Activated CD4-positive, alpha-beta T cell treated with anti-CD3 and anti-CD28 coated beads for 48 hours (primary cell): ENCODE measurements at regions not wholly inside any gene's neighbourhood (a gene's known extent, or its start where the extent isn't known, plus 50 kb on each side); places are given as distances from the start of the nearest gene placed in this dataset.
"Not testable (repeated sequence)": the region's sequence is repeated elsewhere in the genome, so short reads cannot be mapped to it uniquely, and the experiment has no call there.

Source experiments
- DNase-seq: peaks from one replicate; pipeline ENCODE4 v3.0.0-alpha.2; 2020

- DNase-seq = no peak
Measured at GRCh38 chr13:80070024-80070703, 270.8 kb downstream of the SPRY2 start.

- DNase-seq = no peak
Measured at GRCh38 chr13:80069374-80069773, 271.6 kb downstream of the SPRY2 start.

- DNase-seq = no peak
Measured at GRCh38 chr13:80065996-80066395, 274.9 kb downstream of the SPRY2 start.

- not testable (repeated sequence) for DNase-seq
Measured at GRCh38 chr13:80062416-80062815, 278.5 kb downstream of the SPRY2 start.

GRCh38 chr13:80059789-80060188 is 281.1 kb downstream of the SPRY2 start:
- DNase-seq = no peak

- no peak for DNase-seq
Measured at GRCh38 chr13:80058626-80059025, 282.3 kb downstream of the SPRY2 start.

- DNase-seq = no peak
Measured at GRCh38 chr13:80055847-80056246, 285.1 kb downstream of the SPRY2 start.

- no peak for DNase-seq
Measured at GRCh38 chr13:80054806-80055205, 286.1 kb downstream of the SPRY2 start.

- no peak for DNase-seq
Measured at GRCh38 chr13:80052286-80052685, 288.6 kb downstream of the SPRY2 start.

- DNase-seq = no peak
Measured at GRCh38 chr13:80050252-80050651, 290.7 kb downstream of the SPRY2 start.

GRCh38 chr13:80048802-80049201 is 292.1 kb downstream of the SPRY2 start:
- peak; percentile 78 for DNase-seq

- DNase-seq = no peak
Measured at GRCh38 chr13:80048030-80048429, 292.9 kb downstream of the SPRY2 start.

- DNase-seq = no peak
Measured at GRCh38 chr13:80047406-80047805, 293.5 kb downstream of the SPRY2 start.

GRCh38 chr13:80040981-80041317 is 300.0 kb downstream of the SPRY2 start:
- no peak for DNase-seq

- DNase-seq = no peak
Measured at GRCh38 chr13:80040196-80040980, 300.5 kb downstream of the SPRY2 start.

GRCh38 chr13:80039000-80039399 is 301.9 kb downstream of the SPRY2 start:
- no peak for DNase-seq

GRCh38 chr13:80038371-80038770 is 302.6 kb downstream of the SPRY2 start:
- no peak for DNase-seq

GRCh38 chr13:80037505-80037888 is 303.4 kb downstream of the SPRY2 start:
- no peak for DNase-seq

- no peak for DNase-seq
Measured at GRCh38 chr13:80036845-80037504, 304.0 kb downstream of the SPRY2 start.

GRCh38 chr13:80035096-80035495 is 305.8 kb downstream of the SPRY2 start:
- DNase-seq = no peak

GRCh38 chr13:80033951-80034350 is 307.0 kb downstream of the SPRY2 start:
- no peak for DNase-seq

- DNase-seq = no peak
Measured at GRCh38 chr13:80033286-80033685, 307.6 kb downstream of the SPRY2 start.

GRCh38 chr13:80030491-80030890 is 310.4 kb downstream of the SPRY2 start:
- no peak for DNase-seq

GRCh38 chr13:80029170-80029569 is 311.8 kb downstream of the SPRY2 start:
- no peak for DNase-seq
